Nephron (organoid): ENCODE measurements at regions not wholly inside any gene's neighbourhood (a gene's known extent, or its start where the extent isn't known, plus 50 kb on each side); places are given as distances from the start of the nearest gene placed in this dataset.
A peak's percentile ranks its signal among the peaks of the same experiment; 100 is the strongest.

Experiments used
- H3K27ac Mint-ChIP-seq, 3 experiments: 2 replicates each; pipeline ENCODE4 v1.8.0; 2020; ENCODE audit warnings: mixed read lengths in 3 of 3, mild to moderate bottlenecking in 2 of 3, moderate library complexity in 1 of 3
- H3K27me3 Mint-ChIP-seq: 2 replicates; pipeline ENCODE4 v1.8.0; 2021; ENCODE audit warnings: low read depth, mild to moderate bottlenecking, moderate library complexity, mixed read lengths
- H3K36me3 Mint-ChIP-seq: 2 replicates; pipeline ENCODE4 v1.8.0; 2020; ENCODE audit warnings: low read depth, mixed read lengths
- H3K4me1 Mint-ChIP-seq: 2 replicates; pipeline ENCODE4 v1.8.0; 2020; ENCODE audit warnings: mixed read lengths
- H3K4me3 Mint-ChIP-seq, 3 experiments: 2 replicates each; pipeline ENCODE4 v1.8.0; 2020; ENCODE audit warnings: mild to moderate bottlenecking in 3 of 3, mixed read lengths in 3 of 3, moderate library complexity in 2 of 3
- H3K9me3 Mint-ChIP-seq: 2 replicates; pipeline ENCODE4 v1.8.0; 2020; ENCODE audit warnings: mixed read lengths
- CTCF ChIP-seq, 3 experiments: fragments of 200-600 bp; sonication (generic); IDR thresholded peaks; one replicate each; pipeline ENCODE4 v1.5.0; 2021; ENCODE audit warnings: antibody characterized with exemption in 3 of 3; ENCODE audit not compliant: unreplicated experiment in 3 of 3

- Mint-ChIP-seq H3K4me3 (no peak overlapping the region), H3K4me1 (peaks cover 44% of the 10 kb centered on the region), H3K9me3 (no peaks in the 10 kb centered on the region)
These were observed 678.1 kb upstream of the CXADR start for GRCh38 chr21:16834791-16835190.

GRCh38 chr21:16837321-16837720 lies 675.5 kb upstream of the CXADR start:
- Mint-ChIP-seq H3K36me3 (no peaks in the 10 kb centered on the region), H3K4me1 (peaks cover 43% of the 10 kb centered on the region), H3K27me3 (no peaks in the 10 kb centered on the region), H3K9me3 (no peaks in the 10 kb centered on the region), H3K4me3 (no peak overlapping the region), H3K27ac (peak overlapping the region in 2 of 3 experiments; percentile 95 to 97)
- no peak for TF ChIP-seq CTCF (IDR thresholded peaks at IDR 0.05; ENCODE audit: unreplicated experiment in 3 of 3)

More at GRCh38 chr21:16834791-16835190, 678.1 kb upstream of the CXADR start:
- Mint-ChIP-seq H3K27me3 (no peaks in the 10 kb centered on the region), H3K27ac (peak overlapping the region in 1 of 3 experiments; percentile 57), H3K36me3 (no peaks in the 10 kb centered on the region)
- TF ChIP-seq CTCF (IDR thresholded peaks at IDR 0.05; ENCODE audit: unreplicated experiment in 3 of 3) = no peak

- Mint-ChIP-seq H3K27me3 (no peaks in the 10 kb centered on the region), H3K4me1 (peaks cover 47% of the 10 kb centered on the region), H3K9me3 (no peaks in the 10 kb centered on the region), H3K4me3 (no peak overlapping the region), H3K36me3 (no peaks in the 10 kb centered on the region), H3K27ac (peak overlapping the region in 2 of 3 experiments; percentile 95 to 97)
- no peak for TF ChIP-seq CTCF (IDR thresholded peaks at IDR 0.05; ENCODE audit: unreplicated experiment in 3 of 3)
These were observed 675.1 kb upstream of the CXADR start for GRCh38 chr21:16837721-16838120.

GRCh38 chr21:16838331-16838730 lies 674.5 kb upstream of the CXADR start:
- Mint-ChIP-seq H3K36me3 (no peaks in the 10 kb centered on the region), H3K27me3 (no peaks in the 10 kb centered on the region), H3K27ac (peak overlapping the region in 2 of 3 experiments; percentile 95 to 97), H3K4me3 (peak overlapping the region in 1 of 3 experiments; percentile 33), H3K9me3 (no peaks in the 10 kb centered on the region), H3K4me1 (peaks cover 49% of the 10 kb centered on the region)
- TF ChIP-seq CTCF (IDR thresholded peaks at IDR 0.05; ENCODE audit: unreplicated experiment in 3 of 3) = no peak

- Mint-ChIP-seq H3K27me3 (no peaks in the 10 kb centered on the region), H3K27ac (peak overlapping the region in 1 of 3 experiments; percentile 63), H3K36me3 (no peaks in the 10 kb centered on the region), H3K4me1 (peaks cover 45% of the 10 kb centered on the region), H3K4me3 (no peak overlapping the region), H3K9me3 (no peaks in the 10 kb centered on the region)
- no peak for TF ChIP-seq CTCF (IDR thresholded peaks at IDR 0.05; ENCODE audit: unreplicated experiment in 3 of 3)
These were observed 672.3 kb upstream of the CXADR start for GRCh38 chr21:16840538-16840937.

- H3K27ac Mint-ChIP-seq = peak overlapping the region in 2 of 3 experiments; percentile 87 to 88
- H3K4me3 Mint-ChIP-seq = no peak overlapping the region
- no peak for TF ChIP-seq CTCF (IDR thresholded peaks at IDR 0.05; ENCODE audit: unreplicated experiment in 3 of 3)
- peaks cover 38% of the 10 kb centered on the region for H3K4me1 Mint-ChIP-seq
- no peaks in the 10 kb centered on the region for H3K36me3 Mint-ChIP-seq
- H3K9me3 Mint-ChIP-seq = no peaks in the 10 kb centered on the region
- no peaks in the 10 kb centered on the region for H3K27me3 Mint-ChIP-seq
These were observed 670.7 kb upstream of the CXADR start for GRCh38 chr21:16841975-16842695.
